Right ventricle myocardium inferior (tissue), 1 donor: ENCODE measurements at regions not wholly inside any gene's neighbourhood (a gene's known extent, or its start where the extent isn't known, plus 50 kb on each side); places are given as distances from the start of the nearest gene placed in this dataset.

Source experiments
- ATAC-seq: fragments of 200-7000 bp; cut with Tn5 transposase; one replicate; pipeline ENCODE4 v1.9.1; 2020; ENCODE audit warnings: mild to moderate bottlenecking, moderate library complexity
- DNase-seq: peaks from one replicate; pipeline ENCODE4 v3.0.0; 2021; ENCODE audit errors: missing footprints
- intact Hi-C: fragments of 100-400 bp; cut with DNase I; formaldehyde crosslinking; loops from one replicate; pipeline ENCODE4 v1.11.0; 2022
- donor health status: DM: no; HTN: yes; CAD: no; lungs with severe emphysema.

DNA sequence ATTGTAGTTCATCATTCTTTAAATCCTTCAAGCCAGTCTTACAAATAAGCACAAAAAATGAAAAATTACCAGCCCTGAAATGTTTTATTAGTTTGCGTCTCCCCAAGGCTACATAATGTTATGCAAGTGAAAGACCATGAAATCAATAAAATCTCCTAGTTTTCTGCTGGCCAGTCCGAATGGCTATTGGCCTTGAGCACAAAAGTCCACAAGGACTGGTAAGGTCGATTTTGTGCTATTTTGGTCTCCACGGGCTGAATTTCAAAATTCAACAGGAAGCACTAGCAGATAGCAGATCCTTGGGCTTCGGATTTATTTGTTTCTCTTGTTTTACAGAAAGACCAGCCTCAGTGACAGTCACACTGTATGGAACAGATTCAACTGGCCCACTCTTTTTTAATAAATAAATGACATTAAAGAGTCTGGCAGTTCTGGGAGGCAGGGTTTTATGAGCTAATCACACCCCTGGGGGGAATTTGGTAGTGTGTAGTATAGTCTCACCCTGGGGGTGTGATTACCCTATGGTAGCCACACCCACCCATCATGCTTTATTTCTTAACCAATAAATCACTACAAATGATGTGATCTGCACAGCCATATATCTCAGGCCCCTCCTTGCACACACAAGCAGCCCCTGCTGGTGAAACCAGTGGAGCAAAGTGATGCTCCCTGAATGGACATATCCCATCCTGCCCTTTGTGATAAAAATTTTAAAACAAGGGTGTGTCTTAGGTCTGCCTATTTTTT, 51.1 kb upstream of the TMEM33 start:
- intact Hi-C loops: loop anchor here (5.0 kb wide), 2 partner anchors 602 to 627 kb away; partner anchors contain the start of gene UCHL1
- ATAC-seq: no peak
- no peak for DNase-seq

DNA sequence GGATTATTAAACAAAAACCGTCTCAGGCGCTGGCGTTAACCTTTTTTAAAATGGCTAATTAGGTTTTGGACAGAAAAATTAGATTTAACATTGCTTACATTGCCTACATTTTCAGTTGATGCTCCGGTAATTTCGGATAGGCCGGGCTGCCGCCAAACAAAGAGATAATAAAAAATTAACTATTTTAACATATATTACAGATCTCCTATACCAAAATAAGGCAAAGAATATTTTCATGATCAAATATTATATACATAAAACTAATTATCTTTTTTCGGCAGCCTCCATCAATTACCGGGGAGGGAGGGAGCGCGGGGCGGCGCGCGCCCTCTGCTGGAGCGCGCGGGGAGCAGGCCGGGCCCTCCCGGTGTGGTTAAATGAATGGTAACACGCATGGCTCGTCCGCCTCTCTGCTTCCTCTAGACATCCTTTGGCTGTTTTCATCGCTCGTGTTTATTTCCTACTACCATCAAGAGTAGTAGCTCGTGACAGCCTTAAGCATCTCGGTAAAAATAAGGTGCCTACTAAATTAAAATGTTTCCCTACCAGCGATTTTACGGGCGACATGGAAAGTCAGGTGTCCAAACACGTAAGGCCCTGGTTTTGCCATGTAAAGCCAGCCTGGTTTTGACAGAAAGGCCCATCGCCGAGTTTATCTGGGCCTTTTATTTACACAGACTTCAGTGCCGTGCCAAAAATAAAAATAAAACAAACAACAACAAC, 52.4 kb upstream of the TMEM33 start:
- ATAC-seq: peak; percentile 73
- intact Hi-C loops: loop anchor here (5.0 kb wide), 2 partner anchors 600 to 625 kb away; partner anchors contain the start of gene UCHL1
- DNase-seq: peak; percentile 85

DNA sequence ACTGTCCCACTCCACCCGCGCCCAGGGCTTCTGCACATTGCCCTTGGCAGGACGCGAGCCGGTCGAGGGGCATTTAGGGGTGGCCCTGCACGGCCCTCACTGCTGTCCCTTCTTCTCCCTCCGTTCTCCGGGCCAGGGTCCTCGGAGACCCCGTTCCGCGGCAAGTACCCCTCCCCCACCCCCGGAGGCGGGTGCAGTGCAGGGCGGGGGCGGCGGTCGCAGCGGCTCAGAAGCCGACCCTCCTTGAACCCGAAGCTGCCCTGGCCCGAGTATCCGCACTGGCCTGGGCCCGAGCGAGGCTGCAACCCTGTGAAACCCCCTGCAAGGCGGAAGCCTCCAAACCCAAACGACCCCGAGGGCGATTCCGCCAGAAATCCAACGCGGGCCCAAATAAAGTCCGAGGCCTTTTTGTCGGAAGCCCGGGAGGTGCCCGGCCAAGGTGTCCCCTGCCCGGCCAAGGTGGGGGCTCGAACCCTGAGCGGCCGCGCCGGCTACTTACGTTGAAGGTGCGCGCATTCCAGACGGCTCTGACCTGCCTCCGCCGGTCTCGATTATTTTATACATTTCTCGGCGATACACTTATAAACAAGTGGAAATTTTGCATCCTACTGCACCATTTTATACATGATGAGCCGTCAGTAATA, 53.1 kb upstream of the TMEM33 start:
- no peak for DNase-seq
- no peak for ATAC-seq
- intact Hi-C loops: loop anchor here (2.0 to 5.0 kb wide), 3 partner anchors 189 to 625 kb away; partner anchors contain the start of gene UCHL1

GRCh38 chr4:41880840-41881831, 54.1 kb upstream of the TMEM33 start:
- ATAC-seq: no peak
- intact Hi-C loops: loop anchor here (2.0 to 5.0 kb wide), 3 partner anchors 188 to 624 kb away; partner anchors contain the start of gene UCHL1
- no peak for DNase-seq

- intact Hi-C loops: loop anchor here (2.0 to 5.0 kb wide), 3 partner anchors 187 to 623 kb away; partner anchors contain the start of gene UCHL1
- DNase-seq: no peak
- ATAC-seq: no peak
Observed at GRCh38 chr4:41880022-41880837, 55.0 kb upstream of the TMEM33 start.

- intact Hi-C loops: no loop called here
- ATAC-seq (no peak), DNase-seq (no peak)
Observed at GRCh38 chr4:41879552-41879951, 55.7 kb upstream of the TMEM33 start.

GRCh38 chr4:41878991-41879491, 56.2 kb upstream of the TMEM33 start:
- DNase-seq (no peak), ATAC-seq (no peak)
- intact Hi-C loops: no loop called here

DNA sequence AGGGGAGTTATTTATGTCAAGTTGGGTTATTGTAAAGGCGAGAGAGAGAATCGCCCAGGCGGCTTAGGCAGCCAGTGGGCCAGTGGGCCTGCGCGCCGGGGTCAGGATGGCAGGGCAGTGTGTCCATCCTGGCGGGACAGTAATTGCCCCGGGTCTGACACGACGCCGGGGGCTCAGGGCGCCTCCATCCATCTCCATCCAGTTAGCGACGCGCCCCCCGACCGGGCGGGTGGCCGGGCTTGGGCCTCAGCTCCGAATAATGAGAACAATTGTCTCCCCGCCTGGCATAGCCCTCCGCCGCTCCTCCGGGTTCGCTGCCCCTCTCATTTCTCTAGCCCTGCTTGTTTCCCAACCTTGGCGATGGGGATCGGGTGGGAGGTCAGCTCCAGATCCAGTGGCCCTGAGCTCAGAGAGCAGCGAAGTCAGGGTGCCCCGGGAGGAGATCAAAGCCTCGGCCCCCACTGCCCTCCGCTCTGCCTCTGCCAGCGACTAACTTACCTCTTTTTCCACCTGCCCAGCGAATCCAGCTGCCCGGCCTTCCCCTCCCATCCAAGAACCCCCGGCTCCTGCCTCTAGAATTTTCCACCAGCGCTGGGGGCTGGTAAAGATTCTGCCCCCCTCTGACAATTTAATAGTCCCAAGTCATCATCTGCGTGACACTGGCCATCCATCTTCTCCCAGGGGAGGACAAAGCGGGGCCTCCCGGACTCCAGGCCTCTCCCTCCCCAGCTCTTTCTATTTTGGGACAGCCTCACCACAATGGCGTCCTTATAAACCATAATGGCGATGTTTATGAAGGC, 56.9 kb upstream of the TMEM33 start:
- intact Hi-C loops: no loop called here
- DNase-seq (no peak), ATAC-seq (no peak)

DNA sequence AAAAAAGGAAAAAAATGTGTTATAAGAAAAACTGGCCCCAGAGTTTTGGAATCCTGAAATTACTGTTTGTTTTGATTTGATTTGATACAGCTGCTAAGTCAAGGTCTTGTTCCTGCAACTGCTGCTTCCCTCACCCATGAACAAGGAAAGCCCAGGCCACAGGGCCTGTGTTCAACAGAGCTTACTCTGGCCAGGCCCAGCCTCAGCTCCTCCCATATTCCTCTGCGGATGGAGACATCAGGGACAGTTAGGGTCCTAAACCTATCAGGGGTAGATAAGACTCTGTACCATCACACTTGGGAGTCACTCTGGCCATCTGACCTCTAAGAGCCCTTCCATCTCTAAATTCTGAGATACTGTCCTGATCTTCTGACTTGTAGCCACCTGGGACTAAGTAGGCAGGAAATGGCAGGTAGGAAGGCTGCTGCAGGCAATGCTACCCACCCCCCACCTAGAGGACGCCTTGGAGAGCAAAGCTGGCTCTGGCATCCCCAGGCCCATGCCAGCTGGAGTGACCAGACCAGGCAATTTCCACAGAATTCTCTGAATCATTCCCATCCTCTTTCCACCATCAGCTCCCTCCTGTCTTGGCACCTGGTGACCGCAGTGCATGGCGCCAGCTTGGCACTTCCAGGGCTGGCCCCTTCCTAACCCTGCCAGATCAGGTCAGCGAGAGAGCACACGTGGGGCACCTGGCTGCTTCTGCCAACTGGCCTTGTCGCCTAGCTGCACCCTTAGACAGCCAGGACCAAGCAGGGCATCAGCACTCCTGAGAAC, 58.0 kb upstream of the TMEM33 start:
- intact Hi-C loops: no loop called here
- ATAC-seq (no peak), DNase-seq (no peak)

DNA sequence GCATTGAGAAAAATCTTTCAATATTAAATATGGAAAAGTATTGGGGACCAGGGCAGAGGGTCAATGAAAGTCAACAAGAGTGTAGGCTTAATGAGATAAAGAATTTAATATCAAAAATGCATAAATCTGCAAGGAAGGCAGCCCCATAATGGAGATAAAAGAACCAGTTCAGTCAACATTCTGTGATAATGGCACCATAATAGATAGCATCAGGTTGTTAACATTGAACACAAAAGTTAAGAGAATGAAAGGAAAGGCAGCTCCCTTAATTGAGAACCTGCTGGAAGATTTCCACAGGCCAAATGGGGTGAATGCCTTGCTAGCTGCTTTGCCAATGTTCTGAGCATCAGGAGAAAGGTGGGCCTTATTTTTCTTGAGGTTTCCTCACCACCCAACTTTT, 60.4 kb upstream of the TMEM33 start:
- no peak for ATAC-seq
- DNase-seq: no peak
- intact Hi-C loops: no loop called here

DNA sequence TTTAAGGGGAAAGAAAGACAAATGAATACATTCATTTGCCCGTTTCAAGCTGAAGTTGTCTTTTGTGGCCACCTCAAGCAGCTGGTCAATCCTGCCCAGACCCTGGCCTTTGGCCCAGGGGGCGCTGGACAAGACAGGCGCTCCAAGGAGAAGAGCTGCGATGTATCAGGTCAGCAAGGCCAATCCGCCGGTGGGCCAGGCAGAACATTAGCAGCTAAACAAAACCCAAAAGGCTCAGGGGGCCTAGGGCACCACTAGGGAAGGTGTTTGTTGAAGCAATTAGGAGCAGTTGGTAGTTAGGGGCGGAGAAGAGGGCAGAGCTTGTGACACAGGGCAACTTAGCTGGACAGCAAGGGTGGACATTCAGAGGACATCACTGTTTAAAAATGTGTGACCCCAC, 60.8 kb upstream of the TMEM33 start:
- intact Hi-C loops: no loop called here
- ATAC-seq: no peak
- no peak for DNase-seq

- DNase-seq (no peak), ATAC-seq (no peak)
- intact Hi-C loops: no loop called here
Observed at GRCh38 chr4:41873380-41874295, 61.6 kb upstream of the TMEM33 start.

GRCh38 chr4:41870035-41870434, 65.2 kb upstream of the TMEM33 start:
- no peak for ATAC-seq
- intact Hi-C loops: no loop called here
- no peak for DNase-seq

GRCh38 chr4:41866799-41867677, 68.2 kb upstream of the TMEM33 start:
- intact Hi-C loops: no loop called here
- DNase-seq: no peak
- ATAC-seq: no peak
